MM.1S (cell line): ENCODE measurements at regions not wholly inside any gene's neighbourhood (a gene's known extent, or its start where the extent isn't known, plus 50 kb on each side); places are given as distances from the start of the nearest gene placed in this dataset.

ENCODE experiments used
- CTCF ChIP-seq: fragments of 300-600 bp; sonication (generic); IDR thresholded peaks from 2 replicates; pipeline ENCODE4 v1.5.1; 2016; ENCODE audit warnings: antibody characterized with exemption, low read length, mixed read lengths
- EZH2 ChIP-seq: fragments of 300-600 bp; sonication (generic); optimal IDR thresholded peaks from 2 replicates; pipeline ENCODE3; 2017; ENCODE audit warnings: low read depth, mild to moderate bottlenecking, antibody characterized with exemption, low read length, mixed read lengths
- EZH2phosphoT487 ChIP-seq: fragments of 300-600 bp; sonication (generic); IDR thresholded peaks from 2 replicates; pipeline ENCODE4 v1.6.1; 2018; ENCODE audit warnings: antibody characterized with exemption, low read length

- TF ChIP-seq CTCF (no peak), EZH2phosphoT487 (no peak), EZH2 (no peak)
Measured at GRCh38 chr7:142542105-142542504, 207.2 kb upstream of the PRSS1 start.
